IMR-90 (cell line): ENCODE measurements at regions not wholly inside any gene's neighbourhood (a gene's known extent, or its start where the extent isn't known, plus 50 kb on each side); places are given as distances from the start of the nearest gene placed in this dataset.

Experiments
- ATAC-seq: fragments of 200-7000 bp; cut with Tn5 transposase; 2 replicates; pipeline ENCODE4 v1.9.1; 2020; ENCODE audit warnings: low read depth, mild to moderate bottlenecking, moderate library complexity
- BruUV-seq: library from RNA; stranded (reverse); fragments of 400-500 nt; replicated peaks from 2 replicates; lab custom pipeline; 2021; lab: Mats Ljungman, UMichigan
- CTCF ChIA-PET: fragments of 300-600 bp; formaldehyde crosslinking; extraction: SDS; loops from one replicate; lab custom pipeline; 2021; ENCODE audit warnings: antibody characterized with exemption; lab: Yijun Ruan, JAX
- POLR2A ChIA-PET: fragments of 300-600 bp; sonication (Branson Sonifier 250); formaldehyde crosslinking; loops from one replicate; lab custom pipeline; 2022; ENCODE audit warnings: antibody characterized with exemption; ENCODE audit not compliant: unreplicated experiment; lab: Charles Lee
- DNase-seq: peaks from one replicate; pipeline ENCODE4 v3.0.0; 2013
- H2AFZ ChIP-seq: replicated peaks from 2 replicates; pipeline ENCODE3; 2013; ENCODE audit warnings: low read length, mild to moderate bottlenecking; ENCODE audit not compliant: poor library complexity
- H2AK5ac ChIP-seq: 2 replicates; pipeline ENCODE4 v1.6.1; 2013; ENCODE audit warnings: low read depth, low read length, inconsistent platforms
- H2AK9ac ChIP-seq: replicated peaks from 2 replicates; pipeline ENCODE3; 2013; ENCODE audit warnings: mild to moderate bottlenecking, low read depth, low read length, moderate library complexity; ENCODE audit not compliant: poor library complexity
- H2BK120ac ChIP-seq: 2 replicates; pipeline ENCODE4 v1.6.1; 2013; ENCODE audit warnings: low read depth, low read length, inconsistent platforms
- H2BK15ac ChIP-seq: 3 replicates; pipeline ENCODE4 v1.6.1; 2013; ENCODE audit warnings: low read depth, low read length, inconsistent platforms
- H2BK20ac ChIP-seq: 2 replicates; pipeline ENCODE4 v1.6.1; 2013; ENCODE audit warnings: low read depth, mild to moderate bottlenecking, inconsistent platforms, low read length, moderate library complexity
- H2BK5ac ChIP-seq: 2 replicates; pipeline ENCODE4 v1.6.1; 2013; ENCODE audit warnings: mild to moderate bottlenecking, low read depth, low read length, inconsistent platforms; ENCODE audit not compliant: poor library complexity, severe bottlenecking
- H3K14ac ChIP-seq: replicated peaks from 2 replicates; pipeline ENCODE4 v1.6.1; 2013; ENCODE audit warnings: low read depth, low read length, inconsistent platforms
- H3K18ac ChIP-seq: 2 replicates; pipeline ENCODE4 v1.6.1; 2013; ENCODE audit warnings: low read depth, low read length, control low read depth
- H3K23ac ChIP-seq: 2 replicates; pipeline ENCODE4 v1.6.1; 2013; ENCODE audit warnings: low read depth, low read length, inconsistent platforms
- H3K27ac ChIP-seq: 2 replicates; pipeline ENCODE4 v1.5.1; 2013; ENCODE audit warnings: mild to moderate bottlenecking, control low read depth, low read length; ENCODE audit not compliant: insufficient read depth
- H3K27me3 ChIP-seq: 2 replicates; pipeline ENCODE4 v1.6.1; 2013; ENCODE audit warnings: low read length; ENCODE audit not compliant: control insufficient read depth, insufficient read depth
- H3K36me3 ChIP-seq: 2 replicates; pipeline ENCODE4 v1.6.1; 2013; ENCODE audit warnings: low read length, mixed read lengths; ENCODE audit not compliant: control insufficient read depth, insufficient read depth
- H3K4ac ChIP-seq: 2 replicates; pipeline ENCODE4 v1.6.1; 2013; ENCODE audit warnings: low read depth, low read length, inconsistent platforms
- H3K4me1 ChIP-seq: 2 replicates; pipeline ENCODE4 v1.6.1; 2013; ENCODE audit warnings: low read length, mixed read lengths; ENCODE audit not compliant: control insufficient read depth, insufficient read depth
- H3K4me2 ChIP-seq: 2 replicates; pipeline ENCODE4 v1.6.1; 2013; ENCODE audit warnings: low read depth, mild to moderate bottlenecking, control low read depth, low read length, moderate library complexity
- H3K4me3 ChIP-seq: 2 replicates; pipeline ENCODE4 v1.5.1; 2013; ENCODE audit warnings: low read depth, mild to moderate bottlenecking, control low read depth, low read length, moderate library complexity; ENCODE audit not compliant: insufficient read depth
- H3K56ac ChIP-seq: 2 replicates; pipeline ENCODE4 v1.6.1; 2013; ENCODE audit warnings: low read length, inconsistent platforms; ENCODE audit not compliant: insufficient read depth; ENCODE audit errors: extremely low read depth
- H3K79me1 ChIP-seq, 2 experiments: 2 replicates each; pipeline ENCODE4 v1.6.1; 2013; ENCODE audit warnings: low read length in 2 of 2, inconsistent platforms in 1 of 2, low read depth in 1 of 2
- H3K9ac ChIP-seq: 2 replicates; pipeline ENCODE4 v1.6.1; 2013; ENCODE audit warnings: low read depth, low read length, control low read depth
- H3K9me1 ChIP-seq: 2 replicates; pipeline ENCODE4 v1.6.1; 2013; ENCODE audit warnings: low read length, inconsistent platforms; ENCODE audit not compliant: insufficient read depth
- H3K9me3 ChIP-seq: 2 replicates; pipeline ENCODE4 v1.6.1; 2013; ENCODE audit warnings: low read length; ENCODE audit not compliant: control insufficient read depth, insufficient read depth
- H4K20me1 ChIP-seq: 2 replicates; pipeline ENCODE4 v1.6.1; 2013; ENCODE audit warnings: low read length, inconsistent platforms; ENCODE audit not compliant: insufficient read depth
- H4K5ac ChIP-seq: 2 replicates; pipeline ENCODE4 v1.6.1; 2013; ENCODE audit warnings: mild to moderate bottlenecking, low read depth, low read length, control low read depth
- H4K8ac ChIP-seq, 2 experiments: 2 replicates each; pipeline ENCODE4 v1.6.1; 2013; ENCODE audit warnings: low read depth in 2 of 2, low read length in 2 of 2, control low read depth in 1 of 2, inconsistent platforms in 1 of 2
- H4K91ac ChIP-seq: 2 replicates; pipeline ENCODE4 v1.6.1; 2013; ENCODE audit warnings: low read depth, low read length, inconsistent platforms; ENCODE audit not compliant: insufficient read depth
- BHLHE40 ChIP-seq: fragments of 150-350 bp; IDR thresholded peaks from 2 replicates; pipeline ENCODE4 v1.6.1; 2016; ENCODE audit warnings: mild to moderate bottlenecking, low read depth, low read length
- CEBPB ChIP-seq: IDR thresholded peaks from 2 replicates; pipeline ENCODE4 v1.6.1; 2012; ENCODE audit warnings: low read depth, low read length, improper control_type of control experiment
- CHD1 ChIP-seq: IDR thresholded peaks from 2 replicates; pipeline ENCODE4 v1.6.1; 2012; ENCODE audit warnings: low read depth, low read length, improper control_type of control experiment
- FOS ChIP-seq: fragments of 150-350 bp; IDR thresholded peaks from 2 replicates; pipeline ENCODE4 v1.6.1; 2016; ENCODE audit warnings: low read depth, low read length
- MAFK ChIP-seq: IDR thresholded peaks from 2 replicates; pipeline ENCODE4 v1.6.1; 2012; ENCODE audit warnings: low read depth, low read length, improper control_type of control experiment
- MAZ ChIP-seq: IDR thresholded peaks from 2 replicates; pipeline ENCODE4 v1.6.1; 2012; ENCODE audit warnings: low read depth, mild to moderate bottlenecking, low read length, improper control_type of control experiment, moderate library complexity, borderline replicate concordance
- MXI1 ChIP-seq: IDR thresholded peaks from 2 replicates; pipeline ENCODE4 v1.6.1; 2012; ENCODE audit warnings: low read depth, mild to moderate bottlenecking, low read length, moderate library complexity, borderline replicate concordance
- NFE2L2 ChIP-seq: fragments of 150-350 bp; IDR thresholded peaks from 2 replicates; pipeline ENCODE4 v1.6.1; 2016; ENCODE audit warnings: low read depth, mild to moderate bottlenecking, low read length
- POLR2A ChIP-seq: IDR thresholded peaks from 2 replicates; pipeline ENCODE4 v1.6.1; 2012; ENCODE audit warnings: mild to moderate bottlenecking, low read depth, low read length
- RAD21 ChIP-seq: IDR thresholded peaks from 2 replicates; pipeline ENCODE4 v1.6.1; 2012; ENCODE audit warnings: low read length, improper control_type of control experiment
- RCOR1 ChIP-seq: IDR thresholded peaks from 2 replicates; pipeline ENCODE4 v1.6.1; 2012; ENCODE audit warnings: mild to moderate bottlenecking, low read length, improper control_type of control experiment; ENCODE audit not compliant: insufficient replicate concordance
- RFX5 ChIP-seq: IDR thresholded peaks from 2 replicates; pipeline ENCODE4 v1.8.0; 2012; ENCODE audit warnings: low read depth, mild to moderate bottlenecking, low read length, moderate library complexity
- SMC3 ChIP-seq: fragments of 150-350 bp; IDR thresholded peaks from 2 replicates; pipeline ENCODE4 v1.6.1; 2016; ENCODE audit warnings: low read depth, mild to moderate bottlenecking, antibody characterized with exemption, low read length, moderate library complexity
- dilution Hi-C: fragments of 300-500 bp; cut with HindIII; formaldehyde crosslinking; loops from one replicate; pipeline ENCODE4 v1.14.3; 2018; ENCODE audit warnings: low sequenced_read_pairs; ENCODE audit not compliant: unreplicated experiment
- in situ Hi-C: fragments of 300-500 bp; cut with MboI; formaldehyde crosslinking; loops from 3 replicates; pipeline ENCODE4 v1.14.3; 2019; ENCODE audit warnings: low sequenced_read_pairs, inconsistent platforms, mixed read lengths
- intact Hi-C: fragments of 100-400 bp; cut with micrococcal nuclease; formaldehyde crosslinking; loops from 2 replicates; pipeline ENCODE4 v1.10.0; 2022
- TF ChIP-seq, protein P1 (sequence below): fragments of 150-350 bp; IDR thresholded peaks from 2 replicates; pipeline ENCODE4 v1.6.1; 2017; ENCODE audit warnings: mild to moderate bottlenecking, antibody characterized with exemption, low read length, low read depth
- TF ChIP-seq, protein P2 (sequence below): conservative IDR thresholded peaks from 2 replicates; pipeline ENCODE4 v1.5.1; 2012; ENCODE audit warnings: mild to moderate bottlenecking, low read depth, low read length, improper control_type of control experiment
- TF ChIP-seq, protein P3 (sequence below): fragments of 150-350 bp; IDR thresholded peaks from 2 replicates; pipeline ENCODE4 v1.6.1; 2016; ENCODE audit warnings: low read depth, mild to moderate bottlenecking, low read length, moderate library complexity, borderline replicate concordance

DNA sequence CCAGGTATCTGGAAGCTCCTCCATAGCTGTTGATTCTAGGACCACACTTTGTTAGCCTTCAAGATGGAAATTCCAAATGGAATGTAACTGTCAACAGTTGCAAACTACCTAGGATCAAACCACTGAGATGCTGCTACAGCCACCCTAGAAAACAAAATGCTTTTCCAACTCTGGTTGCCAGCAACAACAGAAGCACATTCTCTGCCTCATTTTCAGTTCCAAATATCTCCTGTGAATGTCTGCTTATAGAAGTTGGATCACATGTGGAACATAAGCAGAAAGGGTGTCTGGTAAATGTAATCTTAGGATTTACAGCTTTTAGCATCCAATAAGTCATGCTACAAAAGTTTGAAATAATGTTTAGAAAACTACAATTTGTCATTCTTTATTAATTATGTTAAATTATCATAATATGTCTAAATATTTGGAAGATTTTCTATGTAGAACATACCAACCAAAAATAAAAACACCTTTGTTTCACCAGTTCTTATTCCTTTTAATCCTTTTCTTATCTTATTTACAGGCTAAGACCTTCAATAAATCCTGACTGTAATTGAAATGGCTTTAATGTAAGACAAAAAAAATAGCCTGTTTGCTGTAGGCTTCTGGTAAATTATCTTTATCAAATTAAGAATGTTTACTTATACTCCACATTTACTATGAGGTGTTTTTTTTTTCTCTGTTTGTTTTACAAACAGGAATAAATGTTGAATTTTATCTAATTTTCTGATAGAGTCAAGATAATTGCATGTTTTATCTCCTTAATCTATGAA is 687.1 kb downstream of the IGSF11 start:
- Histone ChIP-seq H3K18ac (no peak overlapping the region), H3K4me3 (no peak overlapping the region), H3K27ac (no peak overlapping the region), H3K36me3 (no peaks in the 10 kb centered on the region), H3K56ac (no peak overlapping the region), H4K8ac (no peak overlapping the region), H4K91ac (no peak overlapping the region), H3K14ac (no peak overlapping the region), H2AK9ac (no peak overlapping the region), H3K79me1 (no peaks in the 10 kb centered on the region), H2BK120ac (no peak overlapping the region), H3K9me3 (no peaks in the 10 kb centered on the region), H2BK20ac (no peak overlapping the region), H2BK5ac (no peak overlapping the region), H3K4me1 (no peaks in the 10 kb centered on the region), H3K27me3 (no peaks in the 10 kb centered on the region), H2BK15ac (no peak overlapping the region), H4K20me1 (no peaks in the 10 kb centered on the region), H3K4me2 (no peak overlapping the region), H4K5ac (no peak overlapping the region), H3K9me1 (no peaks in the 10 kb centered on the region), H2AFZ (no peak overlapping the region), H2AK5ac (no peak overlapping the region), H3K9ac (no peak overlapping the region), H3K4ac (no peak overlapping the region), H3K23ac (no peak overlapping the region)
- POLR2A ChIA-PET, result no interaction called here
- intact Hi-C loops, result no loop called here
- TF ChIP-seq MAZ (no peak), RCOR1 (no peak), RFX5 (no peak), CEBPB (no peak), FOS (no peak), RAD21 (no peak), MXI1 (no peak), BHLHE40 (no peak), MAFK (no peak), CHD1 (no peak), POLR2A (no peak), NFE2L2 (no peak), SMC3 (no peak)
- TF ChIP-seq, protein P1, sequence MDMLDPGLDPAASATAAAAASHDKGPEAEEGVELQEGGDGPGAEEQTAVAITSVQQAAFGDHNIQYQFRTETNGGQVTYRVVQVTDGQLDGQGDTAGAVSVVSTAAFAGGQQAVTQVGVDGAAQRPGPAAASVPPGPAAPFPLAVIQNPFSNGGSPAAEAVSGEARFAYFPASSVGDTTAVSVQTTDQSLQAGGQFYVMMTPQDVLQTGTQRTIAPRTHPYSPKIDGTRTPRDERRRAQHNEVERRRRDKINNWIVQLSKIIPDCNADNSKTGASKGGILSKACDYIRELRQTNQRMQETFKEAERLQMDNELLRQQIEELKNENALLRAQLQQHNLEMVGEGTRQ, result no peak
- TF ChIP-seq, protein P2, sequence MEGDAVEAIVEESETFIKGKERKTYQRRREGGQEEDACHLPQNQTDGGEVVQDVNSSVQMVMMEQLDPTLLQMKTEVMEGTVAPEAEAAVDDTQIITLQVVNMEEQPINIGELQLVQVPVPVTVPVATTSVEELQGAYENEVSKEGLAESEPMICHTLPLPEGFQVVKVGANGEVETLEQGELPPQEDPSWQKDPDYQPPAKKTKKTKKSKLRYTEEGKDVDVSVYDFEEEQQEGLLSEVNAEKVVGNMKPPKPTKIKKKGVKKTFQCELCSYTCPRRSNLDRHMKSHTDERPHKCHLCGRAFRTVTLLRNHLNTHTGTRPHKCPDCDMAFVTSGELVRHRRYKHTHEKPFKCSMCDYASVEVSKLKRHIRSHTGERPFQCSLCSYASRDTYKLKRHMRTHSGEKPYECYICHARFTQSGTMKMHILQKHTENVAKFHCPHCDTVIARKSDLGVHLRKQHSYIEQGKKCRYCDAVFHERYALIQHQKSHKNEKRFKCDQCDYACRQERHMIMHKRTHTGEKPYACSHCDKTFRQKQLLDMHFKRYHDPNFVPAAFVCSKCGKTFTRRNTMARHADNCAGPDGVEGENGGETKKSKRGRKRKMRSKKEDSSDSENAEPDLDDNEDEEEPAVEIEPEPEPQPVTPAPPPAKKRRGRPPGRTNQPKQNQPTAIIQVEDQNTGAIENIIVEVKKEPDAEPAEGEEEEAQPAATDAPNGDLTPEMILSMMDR, result no peak
- TF ChIP-seq, protein P3, sequence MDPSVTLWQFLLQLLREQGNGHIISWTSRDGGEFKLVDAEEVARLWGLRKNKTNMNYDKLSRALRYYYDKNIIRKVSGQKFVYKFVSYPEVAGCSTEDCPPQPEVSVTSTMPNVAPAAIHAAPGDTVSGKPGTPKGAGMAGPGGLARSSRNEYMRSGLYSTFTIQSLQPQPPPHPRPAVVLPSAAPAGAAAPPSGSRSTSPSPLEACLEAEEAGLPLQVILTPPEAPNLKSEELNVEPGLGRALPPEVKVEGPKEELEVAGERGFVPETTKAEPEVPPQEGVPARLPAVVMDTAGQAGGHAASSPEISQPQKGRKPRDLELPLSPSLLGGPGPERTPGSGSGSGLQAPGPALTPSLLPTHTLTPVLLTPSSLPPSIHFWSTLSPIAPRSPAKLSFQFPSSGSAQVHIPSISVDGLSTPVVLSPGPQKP, result no peak
- ATAC-seq, result no peak
- dilution Hi-C loops, result no loop called here
- in situ Hi-C loops, result no loop called here
- no peak for DNase-seq
- BruUV-seq, result no TSS peak
- CTCF ChIA-PET, result no interaction called here
